Uterus (tissue), 3 donors: ENCODE measurements at regions not wholly inside any gene's neighbourhood (a gene's known extent, or its start where the extent isn't known, plus 50 kb on each side); places are given as distances from the start of the nearest gene placed in this dataset.

Source experiments
- DNase-seq, 2 donors: peaks; one replicate each; pipeline ENCODE4 v3.0.0-alpha.2; 2019 to 2020
- H3K27ac ChIP-seq, 2 donors: fragments of 200-600 bp; sonication (generic); 1 replicate in 1 of 2; 2 replicates in 1 of 2; pipeline ENCODE4 v1.5.1; 2016 to 2018
- H3K27me3 ChIP-seq, 2 donors: fragments of 200-600 bp; sonication (generic); one replicate each; pipeline ENCODE4 v1.5.1; 2018 to 2019; ENCODE audit warnings: control low read depth in 1 of 2
- H3K36me3 ChIP-seq, 2 donors: fragments of 200-600 bp; sonication (generic); one replicate each; pipeline ENCODE4 v1.5.1; 2019; ENCODE audit warnings: control low read depth in 1 of 2
- H3K4me1 ChIP-seq, 2 donors: fragments of 200-600 bp; sonication (generic); one replicate each; pipeline ENCODE4 v1.5.1; 2018 to 2019; ENCODE audit warnings: control low read depth in 1 of 2
- H3K4me3 ChIP-seq, 2 donors: fragments of 200-600 bp; sonication (generic); 1 replicate in 1 of 2; 2 replicates in 1 of 2; pipeline ENCODE4 v1.5.1; 2018 to 2019; ENCODE audit warnings: mild to moderate bottlenecking in 1 of 2
- H3K9me3 ChIP-seq, 2 donors: fragments of 200-600 bp; sonication (generic); one replicate each; pipeline ENCODE4 v1.5.1; 2019; ENCODE audit warnings: control low read depth in 1 of 2
- POLR2A ChIP-seq, 2 donors: fragments of 450-650 bp; IDR thresholded peaks; one replicate each; pipeline ENCODE4 v1.6.1; 2016; ENCODE audit warnings: antibody characterized with exemption in 2 of 2, mild to moderate bottlenecking in 1 of 2, moderate library complexity in 1 of 2
- intact Hi-C: fragments of 100-400 bp; cut with DNase I; formaldehyde crosslinking; loops from one replicate; pipeline ENCODE4 v1.15.1; 2023; ENCODE audit warnings: low total_unique reads
- TF ChIP-seq, protein P1 (sequence below), 4 experiments: fragments of 200-600 bp in 2 of 4; fragments of 450-650 bp in 2 of 4; sonication (generic) in 2 of 4; IDR thresholded peaks; one replicate each; pipeline ENCODE4 v1.5.1; 2016 to 2019; ENCODE audit warnings: antibody characterized with exemption in 4 of 4, mild to moderate bottlenecking in 2 of 4, moderate library complexity in 1 of 4
- donor health status: DM: yes; HTN: yes; CAD: no.

DNA sequence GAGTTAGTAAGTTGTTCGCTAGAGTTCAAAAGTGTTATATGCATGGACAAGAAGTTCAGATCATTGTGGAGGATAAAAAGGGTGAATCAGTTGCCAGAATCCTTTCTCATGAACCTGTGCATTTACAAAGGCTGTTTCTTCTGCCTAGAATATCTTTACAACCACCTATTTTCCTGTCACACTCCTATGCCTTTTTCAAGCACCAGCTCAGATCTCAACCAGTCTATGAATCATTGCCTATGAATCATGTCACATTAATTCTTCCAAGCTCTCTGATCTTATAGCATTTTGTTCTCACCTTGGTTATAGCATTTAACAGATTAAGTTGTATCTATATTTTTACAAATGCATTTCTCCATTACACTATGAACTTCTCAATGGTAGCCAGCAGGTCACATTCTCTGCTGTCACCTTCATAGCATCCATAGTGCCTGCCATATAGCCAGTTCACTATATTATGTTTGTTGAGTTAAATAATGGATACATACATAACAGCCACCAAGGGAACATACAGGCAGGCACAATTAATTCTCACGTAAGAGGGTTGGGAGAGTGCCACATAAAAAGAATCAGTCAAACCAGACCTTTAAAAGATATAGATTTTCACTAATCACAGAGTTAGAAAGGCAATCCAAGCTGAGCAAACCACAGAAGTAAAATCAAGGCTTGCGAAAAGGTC lies 573.0 kb downstream of the FOXG1 start:
- Histone ChIP-seq H3K4me3 (no peak overlapping the region), H3K27ac (no peak overlapping the region), H3K4me1 (no peaks in the 10 kb centered on the region), H3K27me3 (no peaks in the 10 kb centered on the region), H3K9me3 (no peaks in the 10 kb centered on the region), H3K36me3 (no peaks in the 10 kb centered on the region)
- intact Hi-C loops: no loop called here
- DNase-seq: no peak
- no peak for TF ChIP-seq POLR2A (IDR thresholded peaks at IDR 0.05)
- TF ChIP-seq, protein P1, sequence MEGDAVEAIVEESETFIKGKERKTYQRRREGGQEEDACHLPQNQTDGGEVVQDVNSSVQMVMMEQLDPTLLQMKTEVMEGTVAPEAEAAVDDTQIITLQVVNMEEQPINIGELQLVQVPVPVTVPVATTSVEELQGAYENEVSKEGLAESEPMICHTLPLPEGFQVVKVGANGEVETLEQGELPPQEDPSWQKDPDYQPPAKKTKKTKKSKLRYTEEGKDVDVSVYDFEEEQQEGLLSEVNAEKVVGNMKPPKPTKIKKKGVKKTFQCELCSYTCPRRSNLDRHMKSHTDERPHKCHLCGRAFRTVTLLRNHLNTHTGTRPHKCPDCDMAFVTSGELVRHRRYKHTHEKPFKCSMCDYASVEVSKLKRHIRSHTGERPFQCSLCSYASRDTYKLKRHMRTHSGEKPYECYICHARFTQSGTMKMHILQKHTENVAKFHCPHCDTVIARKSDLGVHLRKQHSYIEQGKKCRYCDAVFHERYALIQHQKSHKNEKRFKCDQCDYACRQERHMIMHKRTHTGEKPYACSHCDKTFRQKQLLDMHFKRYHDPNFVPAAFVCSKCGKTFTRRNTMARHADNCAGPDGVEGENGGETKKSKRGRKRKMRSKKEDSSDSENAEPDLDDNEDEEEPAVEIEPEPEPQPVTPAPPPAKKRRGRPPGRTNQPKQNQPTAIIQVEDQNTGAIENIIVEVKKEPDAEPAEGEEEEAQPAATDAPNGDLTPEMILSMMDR (IDR thresholded peaks at IDR 0.05): no peak

DNA sequence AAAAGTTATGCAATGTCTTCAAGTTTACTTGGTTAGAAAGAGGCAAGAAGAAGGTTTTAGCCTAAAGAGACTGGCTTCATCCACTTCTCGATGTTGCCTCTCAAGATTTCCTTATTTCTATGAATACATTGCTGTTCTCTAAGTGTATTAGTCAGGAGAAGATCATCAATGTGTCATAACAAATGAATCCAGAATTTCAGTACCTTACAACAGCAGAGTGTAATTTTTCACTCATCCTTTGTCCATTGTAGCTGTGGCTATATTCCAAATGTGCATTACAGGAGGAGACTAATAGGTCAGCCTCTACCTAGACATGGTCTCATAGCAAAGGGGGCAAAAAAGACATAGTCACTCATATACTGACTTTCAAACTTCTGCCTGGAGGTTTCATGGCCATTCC lies 579.1 kb downstream of the PRKD1 start:
- no peak overlapping the region for H3K4me3 ChIP-seq
- H3K9me3 ChIP-seq: no peaks in the 10 kb centered on the region
- intact Hi-C loops: no loop called here
- H3K27me3 ChIP-seq: no peaks in the 10 kb centered on the region
- DNase-seq: no peak
- no peak overlapping the region for H3K27ac ChIP-seq
- H3K36me3 ChIP-seq: no peaks in the 10 kb centered on the region
- no peak for TF ChIP-seq POLR2A (IDR thresholded peaks at IDR 0.05)
- TF ChIP-seq, protein P1 (IDR thresholded peaks at IDR 0.05): no peak
- H3K4me1 ChIP-seq: no peaks in the 10 kb centered on the region

DNA sequence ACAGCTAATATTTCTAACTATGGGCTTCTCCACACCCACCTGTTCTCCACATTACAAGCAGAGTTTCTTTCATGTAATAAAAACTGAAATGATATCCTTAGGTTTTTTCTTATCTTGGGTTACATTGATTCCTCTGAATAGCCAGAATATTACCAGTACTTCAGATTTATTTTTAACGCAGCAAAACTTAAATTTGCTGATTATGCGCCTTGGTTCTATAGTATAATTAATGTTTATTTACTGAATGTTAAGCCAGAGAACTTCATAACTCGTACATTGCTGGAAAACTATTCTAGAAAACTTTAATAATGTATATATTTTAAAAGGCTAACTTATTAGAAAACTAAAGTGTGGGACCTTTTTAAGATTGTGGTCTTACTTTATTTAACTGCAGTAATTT lies 577.2 kb downstream of the PRKD1 start:
- intact Hi-C loops: no loop called here
- no peak overlapping the region for H3K4me3 ChIP-seq
- no peak overlapping the region for H3K27ac ChIP-seq
- no peak for DNase-seq
- no peaks in the 10 kb centered on the region for H3K36me3 ChIP-seq
- H3K4me1 ChIP-seq: no peaks in the 10 kb centered on the region
- H3K27me3 ChIP-seq: no peaks in the 10 kb centered on the region
- no peak for TF ChIP-seq POLR2A (IDR thresholded peaks at IDR 0.05)
- TF ChIP-seq, protein P1 (IDR thresholded peaks at IDR 0.05): no peak
- H3K9me3 ChIP-seq: no peaks in the 10 kb centered on the region

DNA sequence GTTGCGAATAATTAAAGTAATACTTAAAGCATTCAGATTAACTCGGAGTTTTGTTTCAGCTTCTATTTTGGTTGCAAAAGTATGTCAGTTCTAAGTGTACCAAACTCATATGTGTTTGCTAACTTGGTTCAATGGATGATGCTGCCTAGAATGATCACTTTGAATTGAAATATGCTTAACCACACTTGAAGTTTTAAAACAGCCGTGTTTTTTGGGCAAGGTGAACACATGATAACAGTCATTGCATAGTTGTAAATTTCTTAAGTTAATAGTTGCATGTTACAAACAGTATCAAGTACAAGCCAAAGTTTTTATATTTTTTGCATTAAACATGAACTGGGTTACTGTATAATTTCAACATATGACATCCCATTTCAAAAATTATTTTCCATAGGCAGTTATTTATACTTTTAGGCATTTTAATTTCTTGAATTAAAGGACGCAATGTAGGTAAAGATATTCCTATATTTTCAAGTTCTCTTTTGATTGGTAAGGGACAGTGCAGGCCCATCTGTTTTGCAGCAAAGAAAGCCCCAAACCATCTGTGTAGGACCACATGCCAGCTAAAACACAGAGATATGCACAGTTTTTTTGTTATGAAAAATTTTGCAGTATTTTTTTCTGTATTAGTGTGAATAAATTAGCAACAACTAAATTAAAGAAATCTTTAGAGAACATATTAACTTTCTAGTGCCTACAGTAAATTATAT lies 575.5 kb downstream of the PRKD1 start:
- no peak for DNase-seq
- intact Hi-C loops: no loop called here
- Histone ChIP-seq H3K27ac (no peak overlapping the region), H3K4me3 (no peak overlapping the region), H3K36me3 (no peaks in the 10 kb centered on the region), H3K4me1 (no peaks in the 10 kb centered on the region), H3K9me3 (no peaks in the 10 kb centered on the region), H3K27me3 (no peaks in the 10 kb centered on the region)
- TF ChIP-seq, protein P1 (IDR thresholded peaks at IDR 0.05): no peak
- no peak for TF ChIP-seq POLR2A (IDR thresholded peaks at IDR 0.05)

DNA sequence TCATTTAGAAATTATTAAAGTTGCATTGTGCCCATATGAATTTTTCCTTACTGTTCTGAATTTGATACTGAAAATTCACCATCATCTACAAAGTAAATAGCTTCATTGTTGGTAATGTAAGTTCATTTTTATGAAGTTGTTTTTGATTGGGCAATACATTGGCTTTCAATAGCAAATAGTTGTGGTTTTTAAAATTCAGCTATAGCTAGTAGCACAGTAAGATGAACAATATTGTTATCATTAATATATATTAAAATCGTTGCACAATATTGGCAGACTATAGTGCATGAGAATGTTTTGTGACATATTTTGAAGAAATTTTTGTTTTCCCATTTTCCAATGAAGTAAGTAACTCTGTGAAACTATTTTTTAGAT lies 575.0 kb downstream of the PRKD1 start:
- intact Hi-C loops: no loop called here
- Histone ChIP-seq H3K4me3 (no peak overlapping the region), H3K4me1 (no peaks in the 10 kb centered on the region), H3K36me3 (no peaks in the 10 kb centered on the region), H3K27me3 (no peaks in the 10 kb centered on the region), H3K27ac (no peak overlapping the region), H3K9me3 (no peaks in the 10 kb centered on the region)
- no peak for DNase-seq
- TF ChIP-seq, protein P1 (IDR thresholded peaks at IDR 0.05): no peak
- TF ChIP-seq POLR2A (IDR thresholded peaks at IDR 0.05): no peak
